ENCODE measurements at regions not wholly inside any gene's neighbourhood (a gene's known extent, or its start where the extent isn't known, plus 50 kb on each side); places are given as distances from the start of the nearest gene placed in this dataset.

DNA sequence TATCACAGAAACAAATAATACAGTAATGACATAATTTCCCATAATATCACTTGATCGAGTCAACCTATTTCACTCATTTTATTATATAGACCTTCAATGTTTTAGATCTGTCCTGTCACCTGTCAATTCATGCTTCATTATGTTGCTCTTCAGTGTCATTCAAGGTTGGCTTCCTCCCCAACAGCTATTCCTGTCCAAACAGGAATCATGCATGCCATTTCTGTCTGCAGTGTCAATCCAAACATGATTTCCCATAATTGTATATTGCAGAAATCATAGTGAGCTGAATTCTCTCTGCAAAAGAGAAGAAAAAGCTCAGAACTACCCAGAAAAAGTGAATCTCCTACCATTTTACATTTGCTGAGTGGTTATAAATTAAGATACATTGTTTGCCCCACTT is 628.6 kb downstream of the NR4A2 start:
- TF ChIP-seq, protein P1, sequence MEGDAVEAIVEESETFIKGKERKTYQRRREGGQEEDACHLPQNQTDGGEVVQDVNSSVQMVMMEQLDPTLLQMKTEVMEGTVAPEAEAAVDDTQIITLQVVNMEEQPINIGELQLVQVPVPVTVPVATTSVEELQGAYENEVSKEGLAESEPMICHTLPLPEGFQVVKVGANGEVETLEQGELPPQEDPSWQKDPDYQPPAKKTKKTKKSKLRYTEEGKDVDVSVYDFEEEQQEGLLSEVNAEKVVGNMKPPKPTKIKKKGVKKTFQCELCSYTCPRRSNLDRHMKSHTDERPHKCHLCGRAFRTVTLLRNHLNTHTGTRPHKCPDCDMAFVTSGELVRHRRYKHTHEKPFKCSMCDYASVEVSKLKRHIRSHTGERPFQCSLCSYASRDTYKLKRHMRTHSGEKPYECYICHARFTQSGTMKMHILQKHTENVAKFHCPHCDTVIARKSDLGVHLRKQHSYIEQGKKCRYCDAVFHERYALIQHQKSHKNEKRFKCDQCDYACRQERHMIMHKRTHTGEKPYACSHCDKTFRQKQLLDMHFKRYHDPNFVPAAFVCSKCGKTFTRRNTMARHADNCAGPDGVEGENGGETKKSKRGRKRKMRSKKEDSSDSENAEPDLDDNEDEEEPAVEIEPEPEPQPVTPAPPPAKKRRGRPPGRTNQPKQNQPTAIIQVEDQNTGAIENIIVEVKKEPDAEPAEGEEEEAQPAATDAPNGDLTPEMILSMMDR (IDR thresholded peaks at IDR 0.05), result no peak
- no peak for TF ChIP-seq POLR2A (IDR thresholded peaks at IDR 0.05)

Data from ovary (tissue), 3 donors.